ENCODE measurements at regions not wholly inside any gene's neighbourhood (a gene's known extent, or its start where the extent isn't known, plus 50 kb on each side); places are given as distances from the start of the nearest gene placed in this dataset.

GRCh38 chr1:203986887-203987461, 85.9 kb upstream of the SOX13 start:
- no peak for TF ChIP-seq CTCF (IDR thresholded peaks at IDR 0.05; ENCODE audit: low read length)
- TF ChIP-seq EZH2 (IDR thresholded peaks at IDR 0.05; ENCODE audit: borderline replicate concordance, low read length) = no peak

Data from OCI-LY1 (cell line).